Right lobe of liver (tissue), 4 donors: ENCODE measurements at regions not wholly inside any gene's neighbourhood (a gene's known extent, or its start where the extent isn't known, plus 50 kb on each side); places are given as distances from the start of the nearest gene placed in this dataset.

Experiments used
- POLR2A ChIP-seq: fragments of 450-650 bp; IDR thresholded peaks from one replicate; pipeline ENCODE4 v1.6.1; 2017; ENCODE audit warnings: antibody characterized with exemption, mild to moderate bottlenecking
- TF ChIP-seq, protein P1 (sequence below), 4 donors: fragments of 200-600 bp in 3 of 4; fragments of 450-650 bp in 1 of 4; IDR thresholded peaks; one replicate each; pipeline versions ENCODE4 v1.5.1 to v1.8.0; 2016 to 2022; ENCODE audit warnings: antibody characterized with exemption in 4 of 4, mild to moderate bottlenecking in 2 of 4
- donor health status: DM: no; HTN: no; CAD: no.
- donor health status: DM: no; HTN: no; CAD: no.
- donor health status: DM: no; HTN: yes; CAD: no.

GRCh38 chr6:114428341-114428740 is 85.5 kb upstream of the HS3ST5 start:
- TF ChIP-seq, protein P1, sequence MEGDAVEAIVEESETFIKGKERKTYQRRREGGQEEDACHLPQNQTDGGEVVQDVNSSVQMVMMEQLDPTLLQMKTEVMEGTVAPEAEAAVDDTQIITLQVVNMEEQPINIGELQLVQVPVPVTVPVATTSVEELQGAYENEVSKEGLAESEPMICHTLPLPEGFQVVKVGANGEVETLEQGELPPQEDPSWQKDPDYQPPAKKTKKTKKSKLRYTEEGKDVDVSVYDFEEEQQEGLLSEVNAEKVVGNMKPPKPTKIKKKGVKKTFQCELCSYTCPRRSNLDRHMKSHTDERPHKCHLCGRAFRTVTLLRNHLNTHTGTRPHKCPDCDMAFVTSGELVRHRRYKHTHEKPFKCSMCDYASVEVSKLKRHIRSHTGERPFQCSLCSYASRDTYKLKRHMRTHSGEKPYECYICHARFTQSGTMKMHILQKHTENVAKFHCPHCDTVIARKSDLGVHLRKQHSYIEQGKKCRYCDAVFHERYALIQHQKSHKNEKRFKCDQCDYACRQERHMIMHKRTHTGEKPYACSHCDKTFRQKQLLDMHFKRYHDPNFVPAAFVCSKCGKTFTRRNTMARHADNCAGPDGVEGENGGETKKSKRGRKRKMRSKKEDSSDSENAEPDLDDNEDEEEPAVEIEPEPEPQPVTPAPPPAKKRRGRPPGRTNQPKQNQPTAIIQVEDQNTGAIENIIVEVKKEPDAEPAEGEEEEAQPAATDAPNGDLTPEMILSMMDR (IDR thresholded peaks at IDR 0.05), result no peak
- no peak for TF ChIP-seq POLR2A
